ENCODE measurements at regions not wholly inside any gene's neighbourhood (a gene's known extent, or its start where the extent isn't known, plus 50 kb on each side); places are given as distances from the start of the nearest gene placed in this dataset.
"Not testable (repeated sequence)": the region's sequence is repeated elsewhere in the genome, so short reads cannot be mapped to it uniquely, and the experiment has no call there.

- ChIA-PET CTCF (no interaction called here), POLR2A (no interaction called here)
- no peak for TF ChIP-seq CTCF (IDR thresholded peaks at IDR 0.05; ENCODE audit: control extremely low read depth, extremely low read depth, low read depth, missing control alignments)
- DNase-seq (ENCODE audit: extremely low spot score), result no peak
Measured at GRCh38 chr18:32871786-32872185, 99.0 kb upstream of the KLHL14 start.

GRCh38 chr18:32870611-32871010 lies 97.8 kb upstream of the KLHL14 start:
- DNase-seq (ENCODE audit: extremely low spot score), result no peak
- CTCF ChIA-PET, result no interaction called here
- POLR2A ChIA-PET, result no interaction called here
- no peak for TF ChIP-seq CTCF (IDR thresholded peaks at IDR 0.05; ENCODE audit: control extremely low read depth, extremely low read depth, low read depth, missing control alignments)

- ChIA-PET CTCF (interaction anchor here (1.0 to 2.6 kb wide), 4 partner anchors 11 to 40 kb away, joined by 3 to 11 read pairs (median 6); no protein-coding TSS in a partner anchor), POLR2A (no interaction called here)
- no peak for DNase-seq (ENCODE audit: extremely low spot score)
- TF ChIP-seq CTCF (IDR thresholded peaks at IDR 0.05; ENCODE audit: control extremely low read depth, extremely low read depth, low read depth, missing control alignments), result no peak
Measured at GRCh38 chr18:32868406-32868805, 95.6 kb upstream of the KLHL14 start.

GRCh38 chr18:32867936-32868335 lies 95.1 kb upstream of the KLHL14 start:
- ChIA-PET CTCF (interaction anchor here (1.4 to 2.6 kb wide), 2 partner anchors 11 to 30 kb away, joined by 8 to 11 read pairs; no protein-coding TSS in a partner anchor), POLR2A (no interaction called here)
- DNase-seq (ENCODE audit: extremely low spot score), result no peak
- no peak for TF ChIP-seq CTCF (IDR thresholded peaks at IDR 0.05; ENCODE audit: control extremely low read depth, extremely low read depth, low read depth, missing control alignments)

- ChIA-PET CTCF (interaction anchor here (1.2 to 2.6 kb wide), 3 partner anchors 9 to 30 kb away, joined by 3 to 11 read pairs (median 7); no protein-coding TSS in a partner anchor), POLR2A (no interaction called here)
- no peak for DNase-seq (ENCODE audit: extremely low spot score)
- TF ChIP-seq CTCF (IDR thresholded peaks at IDR 0.05; ENCODE audit: control extremely low read depth, extremely low read depth, low read depth, missing control alignments), result no peak
Measured at GRCh38 chr18:32867330-32867729, 94.5 kb upstream of the KLHL14 start.

- CTCF ChIA-PET; POLR2A ChIA-PET; DNase-seq (ENCODE audit: extremely low spot score): not testable (repeated sequence)
Measured at GRCh38 chr18:32862031-32862430, 89.2 kb upstream of the KLHL14 start.

GRCh38 chr18:32851936-32852335 lies 79.1 kb upstream of the KLHL14 start:
- TF ChIP-seq CTCF (IDR thresholded peaks at IDR 0.05; ENCODE audit: control extremely low read depth, extremely low read depth, low read depth, missing control alignments), result no peak
- POLR2A ChIA-PET, result no interaction called here
- CTCF ChIA-PET, result interaction anchor here (3.1 kb wide), 1 partner anchor 10 kb away, joined by 11 read pairs; no protein-coding TSS in a partner anchor
- no peak for DNase-seq (ENCODE audit: extremely low spot score)

Measured in GM10248 (cell line).